ENCODE measurements at regions not wholly inside any gene's neighbourhood (a gene's known extent, or its start where the extent isn't known, plus 50 kb on each side); places are given as distances from the start of the nearest gene placed in this dataset.
A peak's percentile ranks its signal among the peaks of the same experiment; 100 is the strongest.
"Not testable (repeated sequence)": the region's sequence is repeated elsewhere in the genome, so short reads cannot be mapped to it uniquely, and the experiment has no call there.

DNA sequence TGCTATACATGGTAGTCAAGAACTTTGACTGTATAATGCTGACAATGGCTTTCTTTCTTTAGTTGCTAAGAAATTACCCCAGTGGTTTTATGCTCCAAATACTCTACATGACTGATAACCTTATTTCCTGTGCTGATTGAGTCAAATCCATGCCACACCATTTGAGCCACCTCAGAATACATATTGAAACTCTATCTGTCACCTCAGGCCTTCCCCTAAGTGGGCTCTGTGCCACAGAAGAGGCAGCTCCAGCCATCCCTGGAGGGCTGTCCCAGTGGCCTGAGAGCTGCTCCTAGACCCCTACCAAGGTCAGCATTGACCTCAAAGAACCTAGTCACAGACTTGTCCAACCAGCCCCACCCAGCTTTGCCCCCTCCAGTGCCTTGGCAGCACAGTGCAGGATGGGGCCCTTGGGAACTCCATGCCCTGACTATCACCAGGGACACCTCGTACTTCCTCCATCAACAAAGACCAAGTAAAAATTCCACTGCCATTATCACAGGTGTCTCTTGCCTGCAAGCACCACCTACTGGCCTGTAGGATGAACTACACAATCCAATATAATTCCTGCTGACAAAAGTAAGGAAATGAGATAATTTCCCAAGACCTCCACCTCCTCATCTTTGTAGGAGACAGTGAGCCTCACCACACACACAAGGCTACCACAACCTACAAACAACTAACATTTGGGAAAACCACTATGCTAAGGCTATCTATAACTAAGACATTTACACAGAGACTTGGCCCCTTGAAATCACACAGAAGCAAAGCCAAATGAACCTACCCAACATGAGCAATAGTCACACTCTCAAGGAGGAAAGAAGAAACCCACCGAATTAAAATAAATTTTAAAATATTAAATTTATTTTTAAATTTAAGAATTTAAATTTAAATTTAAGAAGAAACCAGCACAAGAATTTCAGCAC, 239.9 kb downstream of the NKX6-1 start:
- intact Hi-C loops (cut with DNase I): loop anchor here in 1 of 2 donors (10.0 kb wide), 1 partner anchor 614 kb away; no protein-coding TSS in a partner anchor
- 35 to 41% (median 38%) methylated on average over 2 of the region's 2 CpGs for WGBS, 4 donors
- TF ChIP-seq, protein P1, sequence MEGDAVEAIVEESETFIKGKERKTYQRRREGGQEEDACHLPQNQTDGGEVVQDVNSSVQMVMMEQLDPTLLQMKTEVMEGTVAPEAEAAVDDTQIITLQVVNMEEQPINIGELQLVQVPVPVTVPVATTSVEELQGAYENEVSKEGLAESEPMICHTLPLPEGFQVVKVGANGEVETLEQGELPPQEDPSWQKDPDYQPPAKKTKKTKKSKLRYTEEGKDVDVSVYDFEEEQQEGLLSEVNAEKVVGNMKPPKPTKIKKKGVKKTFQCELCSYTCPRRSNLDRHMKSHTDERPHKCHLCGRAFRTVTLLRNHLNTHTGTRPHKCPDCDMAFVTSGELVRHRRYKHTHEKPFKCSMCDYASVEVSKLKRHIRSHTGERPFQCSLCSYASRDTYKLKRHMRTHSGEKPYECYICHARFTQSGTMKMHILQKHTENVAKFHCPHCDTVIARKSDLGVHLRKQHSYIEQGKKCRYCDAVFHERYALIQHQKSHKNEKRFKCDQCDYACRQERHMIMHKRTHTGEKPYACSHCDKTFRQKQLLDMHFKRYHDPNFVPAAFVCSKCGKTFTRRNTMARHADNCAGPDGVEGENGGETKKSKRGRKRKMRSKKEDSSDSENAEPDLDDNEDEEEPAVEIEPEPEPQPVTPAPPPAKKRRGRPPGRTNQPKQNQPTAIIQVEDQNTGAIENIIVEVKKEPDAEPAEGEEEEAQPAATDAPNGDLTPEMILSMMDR (IDR thresholded peaks at IDR 0.05): peak; percentile 33 to 67 (median 57)
- TF ChIP-seq POLR2A (IDR thresholded peaks at IDR 0.05): no peak

GRCh38 chr4:84254537-84254936, 244.6 kb downstream of the NKX6-1 start:
- WGBS, 4 donors: 74 to 91% (median 80%) methylated on average over 2 of the region's 2 CpGs
- intact Hi-C loops (cut with DNase I): loop anchor here in 1 of 2 donors (10.0 kb wide), 1 partner anchor 610 kb away; no protein-coding TSS in a partner anchor
- Histone ChIP-seq H3K27ac (no peak overlapping the region), H3K4me3 (no peak overlapping the region), H3K27me3 (no peaks in the 10 kb centered on the region), H3K36me3 (replicated peaks in 1 of 2) (no peaks in the 10 kb centered on the region), H3K9me3 (replicated peaks in 1 of 3) (no peaks in the 10 kb centered on the region), H3K4me1 (replicated peaks in 1 of 2) (no peaks in the 10 kb centered on the region)
- TF ChIP-seq, protein P1 (IDR thresholded peaks at IDR 0.05): no peak
- no peak for TF ChIP-seq POLR2A (IDR thresholded peaks at IDR 0.05)
- no peak for DNase-seq

More for the DNA sequence above, 239.9 kb downstream of the NKX6-1 start:
- H3K4me3 ChIP-seq: no peak overlapping the region
- H3K4me1 ChIP-seq (replicated peaks in 1 of 2): no peaks in the 10 kb centered on the region
- no peaks in the 10 kb centered on the region for H3K36me3 ChIP-seq (replicated peaks in 1 of 2)
- H3K9me3 ChIP-seq (replicated peaks in 1 of 3): no peaks in the 10 kb centered on the region
- peak in 3 of 7 donors; percentile 13 to 28 (median 16) for DNase-seq
- no peaks in the 10 kb centered on the region for H3K27me3 ChIP-seq
- no peak overlapping the region for H3K27ac ChIP-seq

- no peak for DNase-seq
- Histone ChIP-seq H3K4me1 (replicated peaks in 1 of 2) (no peaks in the 10 kb centered on the region), H3K4me3 (no peak overlapping the region), H3K27me3 (no peaks in the 10 kb centered on the region), H3K36me3 (replicated peaks in 1 of 2) (no peaks in the 10 kb centered on the region), H3K9me3 (replicated peaks in 1 of 3) (no peaks in the 10 kb centered on the region), H3K27ac (no peak overlapping the region)
- 66 to 81% (median 71%) methylated on average over 2 of the region's 2 CpGs for WGBS, 4 donors
- no peak for TF ChIP-seq POLR2A (IDR thresholded peaks at IDR 0.05)
- TF ChIP-seq, protein P1 (IDR thresholded peaks at IDR 0.05): no peak
- intact Hi-C loops (cut with DNase I): no loop called here
These were observed 249.6 kb downstream of the NKX6-1 start for GRCh38 chr4:84249521-84249920.

DNA sequence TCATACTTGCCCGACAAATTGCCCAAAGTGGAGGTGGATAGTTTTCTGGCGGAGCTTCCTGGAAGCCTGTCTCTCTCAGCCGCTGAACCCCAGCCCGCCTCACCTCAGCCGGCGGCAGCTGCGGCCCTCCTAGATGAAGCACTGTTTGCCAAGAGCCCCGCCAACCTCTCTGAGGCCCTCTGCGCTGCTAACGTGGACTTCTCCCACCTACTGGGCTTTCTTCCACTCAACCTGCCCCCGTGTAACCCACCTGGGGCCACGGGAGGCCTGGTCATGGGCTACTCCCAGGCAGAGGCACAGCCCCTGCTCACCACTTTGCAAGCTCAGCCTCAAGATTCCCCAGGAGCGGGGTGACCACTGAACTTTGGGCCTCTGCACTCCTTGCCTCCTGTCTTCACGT, 254.1 kb downstream of the NKX6-1 start:
- 91 to 97% (median 93%) methylated on average over 12 to 14 of the region's 14 CpGs for WGBS, 4 donors
- intact Hi-C loops (cut with DNase I); H3K27me3 ChIP-seq; H3K9me3 ChIP-seq (replicated peaks in 1 of 3); DNase-seq; H3K27ac ChIP-seq; H3K4me3 ChIP-seq; H3K36me3 ChIP-seq (replicated peaks in 1 of 2); H3K4me1 ChIP-seq (replicated peaks in 1 of 2): not testable (repeated sequence)

GRCh38 chr4:84244346-84244801, 254.7 kb downstream of the NKX6-1 start:
- H3K27me3 ChIP-seq: not testable (repeated sequence)

More at GRCh38 chr4:84244346-84244801, 254.7 kb downstream of the NKX6-1 start:
- H3K36me3 ChIP-seq (replicated peaks in 1 of 2); H3K9me3 ChIP-seq (replicated peaks in 1 of 3); intact Hi-C loops (cut with DNase I); H3K4me3 ChIP-seq; DNase-seq; H3K4me1 ChIP-seq (replicated peaks in 1 of 2); H3K27ac ChIP-seq: not testable (repeated sequence)
- WGBS, 4 donors: 94 to 97% (median 95%) methylated on average over 13 to 19 of the region's 19 CpGs
